Esophagus squamous epithelium (tissue), 4 donors: ENCODE measurements at regions not wholly inside any gene's neighbourhood (a gene's known extent, or its start where the extent isn't known, plus 50 kb on each side); places are given as distances from the start of the nearest gene placed in this dataset.

ENCODE experiments used
- POLR2A ChIP-seq, 4 donors: fragments of 450-650 bp; IDR thresholded peaks; one replicate each; pipeline ENCODE4 v1.6.1; 2017; ENCODE audit warnings: antibody characterized with exemption in 4 of 4, mild to moderate bottlenecking in 4 of 4, moderate library complexity in 3 of 4
- TF ChIP-seq, protein P1 (sequence below), 6 experiments: fragments of 450-650 bp in 4 of 6; fragments of 200-600 bp in 2 of 6; sonication (generic) in 2 of 6; IDR thresholded peaks; one replicate each; pipeline ENCODE4 v1.5.1; 2016 to 2019; ENCODE audit warnings: antibody characterized with exemption in 6 of 6, mild to moderate bottlenecking in 4 of 6, moderate library complexity in 4 of 6

DNA sequence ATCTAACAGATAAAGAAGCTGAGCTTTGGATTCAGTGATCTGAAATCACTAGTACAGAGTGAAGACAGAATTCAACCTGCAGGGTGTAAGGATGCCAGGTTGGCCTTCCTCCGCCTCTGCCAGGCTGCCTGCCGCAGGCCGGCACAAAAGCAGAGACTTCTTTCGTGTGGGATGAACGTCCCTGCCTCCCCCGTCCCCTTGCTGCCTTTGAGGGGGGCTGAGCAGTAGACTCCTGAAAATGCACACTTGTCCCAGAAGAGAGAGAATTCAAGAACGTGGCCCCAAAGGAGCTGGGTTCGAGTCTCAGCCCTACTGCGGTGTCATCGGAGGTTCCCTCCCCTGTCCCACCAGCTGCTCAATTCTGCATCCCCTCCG lies 154.3 kb downstream of the BCL11B start:
- TF ChIP-seq, protein P1, sequence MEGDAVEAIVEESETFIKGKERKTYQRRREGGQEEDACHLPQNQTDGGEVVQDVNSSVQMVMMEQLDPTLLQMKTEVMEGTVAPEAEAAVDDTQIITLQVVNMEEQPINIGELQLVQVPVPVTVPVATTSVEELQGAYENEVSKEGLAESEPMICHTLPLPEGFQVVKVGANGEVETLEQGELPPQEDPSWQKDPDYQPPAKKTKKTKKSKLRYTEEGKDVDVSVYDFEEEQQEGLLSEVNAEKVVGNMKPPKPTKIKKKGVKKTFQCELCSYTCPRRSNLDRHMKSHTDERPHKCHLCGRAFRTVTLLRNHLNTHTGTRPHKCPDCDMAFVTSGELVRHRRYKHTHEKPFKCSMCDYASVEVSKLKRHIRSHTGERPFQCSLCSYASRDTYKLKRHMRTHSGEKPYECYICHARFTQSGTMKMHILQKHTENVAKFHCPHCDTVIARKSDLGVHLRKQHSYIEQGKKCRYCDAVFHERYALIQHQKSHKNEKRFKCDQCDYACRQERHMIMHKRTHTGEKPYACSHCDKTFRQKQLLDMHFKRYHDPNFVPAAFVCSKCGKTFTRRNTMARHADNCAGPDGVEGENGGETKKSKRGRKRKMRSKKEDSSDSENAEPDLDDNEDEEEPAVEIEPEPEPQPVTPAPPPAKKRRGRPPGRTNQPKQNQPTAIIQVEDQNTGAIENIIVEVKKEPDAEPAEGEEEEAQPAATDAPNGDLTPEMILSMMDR (IDR thresholded peaks at IDR 0.05) = no peak
- no peak for TF ChIP-seq POLR2A (IDR thresholded peaks at IDR 0.05)
